ENCODE measurements at regions not wholly inside any gene's neighbourhood (a gene's known extent, or its start where the extent isn't known, plus 50 kb on each side); places are given as distances from the start of the nearest gene placed in this dataset.
A peak's percentile ranks its signal among the peaks of the same experiment; 100 is the strongest.

GRCh38 chr3:137201066-137201465 is 243.3 kb downstream of the IL20RB start:
- no peak for DNase-seq (ENCODE audit: low spot score)

- no peak for DNase-seq (ENCODE audit: low spot score)
Measured at GRCh38 chr3:137202941-137203340, 245.2 kb downstream of the IL20RB start.

- no peak for DNase-seq (ENCODE audit: low spot score)
Measured at GRCh38 chr3:137204409-137204808, 246.6 kb downstream of the IL20RB start.

- DNase-seq (ENCODE audit: low spot score): no peak
Measured at GRCh38 chr3:137205394-137206045, 247.7 kb downstream of the IL20RB start.

DNA sequence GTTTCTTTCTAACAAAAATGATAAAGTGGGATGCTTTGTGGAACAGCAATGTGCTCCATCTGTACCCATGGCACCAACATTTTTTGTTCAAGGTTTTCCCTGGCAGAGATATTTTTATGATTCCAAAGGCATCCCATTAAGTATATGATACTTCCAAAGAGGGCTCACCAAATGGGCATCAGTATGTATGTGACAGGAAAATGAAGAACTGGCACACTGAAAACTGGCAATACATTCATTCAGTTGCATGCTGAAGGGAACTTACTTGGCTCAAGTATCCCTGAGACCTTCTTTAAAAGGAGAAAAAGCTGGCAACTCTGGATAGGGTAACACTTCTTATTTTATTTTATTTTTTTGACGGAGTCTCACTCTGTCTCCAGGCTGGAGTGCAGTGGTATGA is 249.8 kb downstream of the IL20RB start:
- DNase-seq (ENCODE audit: low spot score): no peak

DNA sequence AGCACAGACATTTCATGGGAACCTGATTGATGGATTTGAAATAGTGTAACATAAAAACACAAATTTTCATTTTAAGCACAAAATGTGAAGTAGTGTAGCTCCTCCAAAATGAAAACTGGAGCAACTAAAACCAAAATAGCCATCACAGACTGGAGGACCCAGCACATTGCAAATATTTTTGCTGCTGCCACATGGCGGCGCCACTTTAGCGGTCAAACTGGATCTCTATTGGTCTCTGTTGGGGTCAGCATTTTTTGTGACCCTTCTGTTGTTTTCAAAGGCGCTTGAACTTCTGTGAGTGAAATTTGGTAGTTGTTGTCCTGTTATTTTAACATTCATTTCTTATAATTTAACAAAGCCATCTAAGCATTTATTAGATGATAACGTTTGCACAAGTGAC is 259.9 kb downstream of the IL20RB start:
- DNase-seq (ENCODE audit: low spot score): no peak

GRCh38 chr3:137219801-137220445 is 262.1 kb downstream of the IL20RB start:
- no peak for DNase-seq (ENCODE audit: low spot score)

DNA sequence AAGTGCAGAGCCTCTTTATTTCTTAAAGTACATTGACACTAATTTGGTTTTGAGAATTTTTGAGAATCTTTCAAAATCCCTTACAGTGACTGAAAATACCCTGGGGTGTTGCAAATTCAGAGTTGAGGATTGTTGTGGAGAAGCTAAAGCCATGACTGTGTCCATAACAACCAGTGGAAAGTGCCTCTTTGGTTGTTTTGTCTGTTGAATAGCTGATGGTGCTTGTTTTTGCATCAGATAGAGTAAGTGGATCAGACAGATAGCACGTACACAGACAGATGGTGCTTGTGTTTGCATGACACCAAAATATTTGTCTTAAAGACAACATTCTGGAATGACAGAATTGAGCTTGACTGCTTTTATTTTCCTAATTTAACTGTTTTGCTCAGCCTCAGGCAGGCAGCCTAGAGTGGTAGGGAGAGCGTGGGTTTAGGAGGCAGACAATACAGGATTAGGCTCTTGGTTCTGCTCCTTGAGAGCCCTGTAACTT is 265.0 kb downstream of the IL20RB start:
- DNase-seq (ENCODE audit: low spot score): no peak

DNA sequence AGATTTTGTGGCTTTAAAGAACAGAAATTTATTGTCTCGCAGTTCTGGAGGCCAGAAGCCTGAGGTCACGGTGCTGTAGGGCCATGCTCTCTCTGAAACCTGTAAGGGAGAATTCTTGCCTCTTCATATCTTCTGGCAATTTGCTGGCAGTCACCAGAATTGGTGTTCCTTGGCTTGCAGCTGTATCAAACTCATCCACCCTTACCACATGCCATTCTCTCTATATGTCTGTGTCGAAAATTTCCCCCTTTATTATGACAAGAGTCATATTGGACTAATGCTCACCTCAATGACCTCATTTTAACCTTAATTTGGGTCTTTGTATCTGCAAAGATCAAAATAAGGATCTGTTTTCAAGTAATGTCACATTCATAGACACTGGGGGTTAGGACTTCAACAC is 266.7 kb downstream of the IL20RB start:
- no peak for DNase-seq (ENCODE audit: low spot score)

DNA sequence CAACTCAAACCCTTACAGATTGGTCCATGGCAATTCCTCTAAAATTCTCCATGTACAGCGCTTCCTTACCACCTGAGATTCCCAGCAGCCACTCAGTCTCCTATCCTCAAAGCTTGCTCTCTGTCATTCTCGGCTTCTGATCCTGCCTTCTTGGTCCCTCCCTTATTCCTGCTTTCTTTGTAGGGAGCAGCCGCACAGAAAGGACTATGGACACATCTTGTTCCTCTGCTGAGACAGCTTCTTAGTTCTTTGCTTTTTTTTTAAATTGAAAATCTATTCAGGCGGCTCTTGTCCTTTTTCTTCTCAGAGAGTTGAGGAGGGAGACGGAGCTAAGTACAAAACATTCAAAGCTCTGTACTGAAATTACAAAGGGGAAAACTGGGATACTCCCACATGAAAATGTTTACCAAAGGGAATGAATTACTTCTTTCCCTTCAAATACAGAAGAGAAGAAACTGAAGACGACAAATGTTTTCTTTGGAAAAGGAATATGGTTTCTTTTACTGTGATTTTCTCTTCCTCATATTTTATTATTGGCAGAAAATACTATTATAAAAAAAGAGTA is 285.1 kb downstream of the IL20RB start:
- no peak for DNase-seq (ENCODE audit: low spot score)

DNA sequence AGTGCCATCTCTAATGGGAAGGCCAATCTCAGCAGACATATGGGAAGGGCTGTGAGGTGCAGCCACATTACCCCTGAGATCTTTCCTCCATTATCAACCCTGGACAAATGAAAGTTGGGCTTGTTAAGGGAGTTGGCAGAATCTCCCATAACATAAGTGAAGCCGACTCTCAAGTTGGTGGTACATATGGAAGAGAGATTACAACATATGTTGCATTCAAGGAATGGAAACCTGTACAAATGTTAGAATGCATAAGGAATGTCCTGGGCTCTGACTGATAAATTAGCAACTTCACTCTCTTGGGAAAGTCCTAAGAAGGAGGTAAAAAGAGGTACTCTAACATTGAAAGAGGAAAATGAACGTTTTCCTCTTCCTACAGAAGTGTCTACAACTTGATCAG is 288.7 kb downstream of the IL20RB start:
- no peak for DNase-seq (ENCODE audit: low spot score)

GRCh38 chr3:137249311-137249940 is 291.6 kb downstream of the IL20RB start:
- no peak for DNase-seq (ENCODE audit: low spot score)

DNA sequence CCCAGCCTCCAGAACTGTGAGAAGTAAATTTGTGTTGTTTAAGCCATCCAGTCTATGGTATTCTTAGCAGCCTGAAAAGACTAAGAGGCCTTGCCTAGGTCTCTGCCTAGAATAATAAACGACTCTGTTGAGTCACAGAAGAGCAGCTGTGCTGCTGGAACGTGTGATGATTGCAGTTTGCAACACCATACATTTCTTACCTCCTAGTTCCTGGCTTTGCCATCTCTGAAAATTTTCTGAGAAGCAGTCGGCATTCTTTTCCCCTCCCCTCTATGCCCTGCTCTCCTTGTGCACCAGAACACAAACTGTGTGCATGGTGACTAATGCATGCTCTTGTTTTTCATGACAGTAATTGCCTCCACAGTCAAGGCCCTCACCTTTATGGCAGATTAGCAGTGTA is 301.3 kb downstream of the IL20RB start:
- DNase-seq (ENCODE audit: low spot score): no peak

DNA sequence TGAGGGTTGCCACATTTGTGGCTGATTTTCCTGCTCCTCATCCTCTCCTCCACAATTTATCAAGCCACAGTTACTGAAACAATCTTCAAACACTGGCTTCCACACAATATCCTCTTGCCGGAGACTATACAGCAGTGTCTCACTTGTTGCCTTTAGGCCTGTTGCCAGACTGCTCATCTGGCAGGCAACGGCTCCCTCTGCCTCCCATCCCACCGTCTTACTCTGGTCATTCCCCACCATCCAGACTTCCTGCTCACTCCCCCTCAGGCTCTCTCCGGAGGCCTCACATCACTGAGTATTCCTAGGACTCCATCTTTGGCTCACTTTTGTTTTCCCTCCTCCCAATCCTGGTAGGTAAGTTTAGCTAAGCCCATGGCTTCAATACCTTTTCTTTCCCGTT is 301.9 kb downstream of the IL20RB start:
- DNase-seq (ENCODE audit: low spot score): no peak

- no peak for DNase-seq (ENCODE audit: low spot score)
Measured at GRCh38 chr3:137264071-137264820, 306.5 kb downstream of the IL20RB start.

DNA sequence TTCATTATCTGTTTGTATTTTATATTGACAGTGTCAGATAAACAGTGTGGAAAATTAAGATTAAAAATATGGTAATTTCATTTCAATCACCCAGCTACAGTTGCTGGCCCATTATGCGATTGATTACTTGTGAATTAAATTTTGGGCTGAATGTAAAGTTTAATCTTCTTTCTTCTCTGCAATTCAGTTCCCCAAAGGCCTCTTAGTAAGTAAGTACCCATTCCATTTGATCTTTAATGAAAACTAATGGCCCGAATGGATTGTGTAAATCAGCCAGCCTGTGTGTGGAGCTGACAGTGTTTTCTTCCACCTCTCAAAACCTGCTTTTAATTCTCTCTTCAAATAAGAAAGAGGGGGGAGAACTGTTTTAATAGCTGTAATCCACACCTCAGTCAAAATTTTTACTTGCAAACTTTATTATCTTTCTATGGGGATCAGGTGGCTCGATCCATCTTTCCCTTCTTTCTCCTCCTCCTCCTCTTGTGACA is 307.1 kb downstream of the IL20RB start:
- no peak for DNase-seq (ENCODE audit: low spot score)

DNA sequence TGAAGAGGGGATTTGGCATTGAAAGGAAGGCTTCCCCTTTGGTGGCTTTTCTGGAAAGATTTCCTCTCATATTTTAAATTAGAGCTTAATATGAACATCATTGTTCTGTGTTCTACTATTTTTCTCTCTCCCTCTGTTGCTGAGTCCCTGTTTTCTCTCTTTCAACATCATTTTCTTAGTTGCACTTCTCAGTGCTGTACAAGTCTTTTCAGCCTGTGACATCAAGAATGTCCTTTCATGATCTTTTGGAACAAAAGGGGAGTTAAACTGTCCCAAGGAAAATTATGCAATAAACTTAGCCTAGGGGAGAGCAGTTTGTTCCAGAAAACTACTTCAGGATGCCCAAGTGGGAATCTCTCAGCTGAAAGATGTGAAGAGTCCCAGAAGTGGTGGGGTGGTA is 325.1 kb downstream of the IL20RB start:
- no peak for DNase-seq (ENCODE audit: low spot score)

DNA sequence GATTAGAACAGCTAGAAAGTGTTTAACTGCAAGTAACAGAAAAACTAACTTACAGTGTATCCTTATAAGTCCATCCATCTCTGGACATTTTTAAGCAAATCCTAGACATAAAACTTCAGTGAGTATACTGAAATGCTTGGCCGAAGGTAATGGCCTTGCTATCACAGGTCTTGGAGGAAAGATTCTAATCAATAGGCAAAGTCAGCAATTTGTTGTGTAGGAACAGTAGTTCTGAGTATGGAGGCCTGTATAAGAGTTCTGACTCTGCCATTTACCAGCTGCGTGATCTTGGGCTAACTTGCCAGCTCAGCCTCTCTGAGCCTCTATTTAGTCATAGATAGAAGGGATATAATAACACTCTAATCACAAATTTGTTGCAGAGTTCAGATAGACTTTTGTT is 328.1 kb downstream of the IL20RB start:
- no peak for DNase-seq (ENCODE audit: low spot score)

GRCh38 chr3:137293086-137293485 is 335.3 kb downstream of the IL20RB start:
- DNase-seq (ENCODE audit: low spot score): no peak

DNA sequence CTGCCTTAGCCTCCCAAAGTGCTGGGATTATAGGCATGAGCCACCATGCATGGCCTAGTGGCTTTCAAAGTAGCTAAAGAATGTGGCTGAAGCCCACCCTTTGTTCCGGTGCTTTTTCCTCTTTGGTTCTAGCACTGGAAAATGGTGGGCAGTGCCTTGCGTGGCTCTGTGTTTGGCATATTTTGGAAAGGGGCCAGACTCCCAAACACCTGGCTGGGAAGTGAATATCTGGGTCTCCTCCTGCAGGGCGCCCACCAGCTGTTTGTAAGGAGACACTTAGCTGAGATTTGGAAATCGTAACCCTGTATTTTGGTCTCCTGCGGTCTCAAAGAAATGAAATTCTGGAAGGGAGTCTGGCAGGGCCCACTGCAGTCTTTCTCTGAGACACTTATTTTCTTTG is 336.4 kb downstream of the IL20RB start:
- DNase-seq (ENCODE audit: low spot score): peak; percentile 4

- peak; percentile 50 for DNase-seq (ENCODE audit: low spot score)
Measured at GRCh38 chr3:137294839-137295238, 337.1 kb downstream of the IL20RB start.

GRCh38 chr3:137295336-137295735 is 337.6 kb downstream of the IL20RB start:
- no peak for DNase-seq (ENCODE audit: low spot score)

All from SK-N-DZ (cell line).